GM15510 (cell line): ENCODE measurements at regions not wholly inside any gene's neighbourhood (a gene's known extent, or its start where the extent isn't known, plus 50 kb on each side); places are given as distances from the start of the nearest gene placed in this dataset.

Experiments used
- POLR2A ChIP-seq: IDR thresholded peaks from 3 replicates; pipeline ENCODE4 v1.6.1; 2011; ENCODE audit warnings: borderline replicate concordance; ENCODE audit not compliant: insufficient read length; ENCODE audit errors: extremely low read depth

DNA sequence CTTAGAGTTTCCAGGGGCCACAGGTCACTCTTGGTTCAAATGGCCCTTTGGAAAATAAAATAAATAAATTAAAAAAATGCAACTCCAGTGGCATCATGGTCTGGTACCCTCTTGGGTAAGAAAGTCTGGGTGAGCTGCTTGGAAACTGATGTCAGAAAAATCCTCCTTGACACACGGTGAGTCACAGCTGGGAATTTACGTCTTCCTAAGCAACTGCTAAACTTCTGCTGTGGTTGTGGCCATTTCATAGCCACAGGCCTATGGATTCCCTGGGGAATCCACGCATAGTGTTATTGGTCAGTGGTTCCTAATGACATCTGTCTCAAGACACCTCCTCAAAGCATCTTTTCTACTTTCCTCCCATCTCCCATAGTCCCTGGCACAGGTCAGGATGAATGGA, 220.8 kb downstream of the COG6 start:
- no peak for TF ChIP-seq POLR2A

DNA sequence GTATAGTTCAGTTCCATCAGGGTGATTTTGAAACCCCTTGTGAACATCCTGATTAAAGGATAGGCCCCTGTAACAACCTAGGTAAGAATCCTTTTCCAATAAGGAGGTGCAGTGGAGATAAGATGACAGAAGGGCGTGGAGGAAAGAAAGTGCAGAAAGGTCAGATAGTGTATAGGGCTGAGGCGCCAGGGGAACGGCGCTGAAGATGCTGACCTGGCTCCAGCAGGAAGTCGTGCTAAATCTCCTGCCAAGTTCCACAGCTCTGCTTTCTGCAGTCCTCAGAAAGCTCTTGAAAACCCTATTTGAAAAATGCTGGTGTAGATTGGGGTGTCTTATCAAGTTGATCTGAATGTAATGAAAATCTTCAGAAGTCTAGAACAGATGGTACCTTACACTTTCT, 221.7 kb downstream of the COG6 start:
- no peak for TF ChIP-seq POLR2A

- TF ChIP-seq POLR2A: no peak
Measured at GRCh38 chr13:39879286-39880035, 224.0 kb downstream of the COG6 start.

GRCh38 chr13:39881383-39881782, 225.9 kb downstream of the COG6 start:
- TF ChIP-seq POLR2A: no peak

DNA sequence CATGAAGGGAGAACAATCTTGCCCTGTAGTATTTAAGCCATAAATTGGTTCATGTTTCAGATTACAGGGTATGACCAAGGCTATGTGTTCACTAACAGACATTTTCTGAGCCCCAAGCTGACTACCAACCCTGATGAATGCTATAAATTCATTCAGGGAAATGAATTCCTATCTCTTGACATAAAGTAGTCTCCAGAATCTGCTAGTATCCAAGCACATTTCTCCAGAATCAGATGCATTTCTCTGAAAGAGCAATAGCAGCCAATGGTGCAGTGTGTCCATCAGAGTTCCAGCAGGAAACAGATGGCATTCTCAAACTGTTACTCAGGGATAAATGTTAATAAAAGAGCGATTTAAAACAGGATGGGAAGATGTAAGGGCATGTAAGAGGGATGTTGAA, 226.4 kb downstream of the COG6 start:
- TF ChIP-seq POLR2A: no peak

DNA sequence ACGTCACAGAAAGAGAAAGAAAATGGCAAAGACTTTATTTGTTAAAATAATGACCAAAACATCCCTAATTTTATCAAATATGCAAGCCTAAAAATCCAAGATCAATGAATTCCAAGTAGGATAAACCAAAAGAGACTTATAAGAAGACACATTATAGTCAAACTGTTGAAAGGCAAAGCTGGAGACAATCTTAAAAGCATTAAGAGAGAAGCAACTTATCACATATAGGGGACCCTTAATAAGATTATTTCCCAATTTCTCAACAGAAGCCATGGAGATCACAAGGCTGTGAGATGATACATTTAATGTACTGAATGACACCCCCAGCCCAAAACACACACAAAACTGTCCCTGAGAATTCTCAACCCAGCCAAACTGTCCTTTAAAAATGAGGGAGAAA, 228.7 kb downstream of the COG6 start:
- no peak for TF ChIP-seq POLR2A

DNA sequence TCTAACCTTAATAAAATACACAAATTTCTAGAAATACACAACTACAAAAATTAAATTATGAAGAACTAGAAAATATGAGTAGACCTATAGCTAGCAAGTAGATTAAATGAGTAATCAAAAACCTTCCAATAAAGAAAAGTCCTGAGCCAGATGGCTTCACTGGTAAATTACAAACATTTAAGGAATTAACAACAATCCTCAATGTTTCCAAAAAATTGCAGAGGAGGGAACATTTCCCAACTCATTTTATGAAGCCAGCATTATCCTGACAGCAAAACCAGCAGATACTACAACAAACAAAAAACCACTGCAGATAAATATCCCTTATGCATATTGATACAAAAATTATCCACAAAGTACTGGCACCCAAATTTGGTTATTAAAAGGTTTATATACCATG, 230.9 kb downstream of the COG6 start:
- no peak for TF ChIP-seq POLR2A

DNA sequence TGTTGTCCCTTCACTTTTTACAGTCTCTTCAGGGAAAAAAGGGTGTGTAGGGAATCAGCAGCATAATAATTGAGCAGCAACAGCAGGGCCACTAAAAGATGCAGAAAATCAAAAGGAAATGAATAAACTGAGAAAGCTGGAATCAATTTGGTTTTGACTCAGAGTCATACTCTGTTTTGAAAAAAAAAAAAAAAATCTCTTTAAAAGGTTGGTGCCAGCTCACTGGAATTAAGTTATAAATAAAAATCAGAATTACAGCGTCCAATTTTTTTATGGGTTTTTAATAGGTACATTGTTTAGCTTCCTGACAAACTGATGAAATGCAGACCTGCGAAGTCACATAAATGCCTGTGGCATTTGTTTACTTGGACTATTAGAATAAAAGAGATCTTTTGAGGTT, 231.9 kb downstream of the COG6 start:
- no peak for TF ChIP-seq POLR2A

DNA sequence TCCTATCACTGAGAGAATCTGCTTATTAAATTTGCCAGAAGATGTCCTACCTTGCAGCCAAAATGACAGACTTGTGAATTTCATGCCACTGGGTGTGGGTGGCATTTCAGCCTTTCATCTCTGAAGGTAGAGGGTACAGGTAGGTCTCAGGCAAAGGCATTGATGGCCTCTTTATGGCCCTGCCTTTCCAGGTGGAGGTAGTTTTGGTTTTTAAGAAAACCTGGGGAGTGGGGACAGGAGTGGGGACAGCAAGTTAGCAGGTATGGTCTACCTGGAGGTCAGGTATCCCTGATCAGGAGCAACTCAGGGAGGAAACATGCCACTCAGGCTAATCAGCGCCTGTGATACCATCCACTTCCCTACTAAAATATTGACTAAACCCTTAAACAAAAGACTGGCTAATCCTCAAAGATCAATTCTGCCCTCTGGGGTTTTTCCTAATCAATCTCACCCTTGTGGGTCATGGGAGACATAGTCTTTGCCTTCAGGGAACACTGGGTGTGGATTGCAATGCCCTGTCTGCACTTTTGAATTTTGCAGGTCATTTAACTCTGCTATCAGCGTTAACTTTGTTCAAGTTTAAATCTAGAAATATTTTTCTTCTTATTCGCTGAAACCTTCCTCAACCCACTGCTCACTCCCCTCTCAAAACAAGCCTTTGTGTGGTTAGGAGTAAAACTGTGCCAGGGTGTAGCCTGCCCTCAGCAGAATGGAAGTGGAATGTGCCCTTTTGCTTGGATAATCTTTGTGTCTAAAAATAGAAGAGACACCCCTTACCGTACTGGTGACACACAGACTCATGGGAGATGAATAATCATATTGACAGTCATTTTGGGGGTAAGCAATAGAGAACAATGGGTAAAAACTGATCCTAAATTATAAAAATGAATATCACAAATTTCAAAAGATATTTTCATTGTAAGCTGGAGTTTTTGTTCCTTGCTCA, 233.7 kb downstream of the COG6 start:
- no peak for TF ChIP-seq POLR2A

- TF ChIP-seq POLR2A: no peak
Measured at GRCh38 chr13:39890537-39890936, 235.1 kb downstream of the COG6 start.

- no peak for TF ChIP-seq POLR2A
Measured at GRCh38 chr13:39892721-39893685, 237.5 kb downstream of the COG6 start.

GRCh38 chr13:39893808-39894207, 238.3 kb downstream of the COG6 start:
- no peak for TF ChIP-seq POLR2A

DNA sequence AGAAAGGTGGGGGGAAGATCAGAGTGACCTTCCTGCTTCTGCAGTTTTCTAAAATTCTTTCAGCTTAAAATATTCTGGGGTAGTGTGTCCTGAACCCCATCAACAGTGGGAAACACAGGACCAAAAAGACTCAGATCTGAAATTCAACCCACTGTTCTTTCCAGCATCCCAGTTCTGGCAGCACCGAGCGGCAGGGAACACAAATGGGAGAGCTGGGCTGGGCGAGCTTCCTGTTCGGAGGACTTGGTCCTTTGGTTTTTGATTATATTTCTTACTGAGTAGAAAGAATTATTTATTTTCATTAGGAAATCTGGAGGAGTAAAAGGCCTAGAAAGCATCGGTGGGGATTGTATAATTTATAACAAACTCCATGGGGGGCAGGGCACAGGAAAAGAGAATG, 239.1 kb downstream of the COG6 start:
- no peak for TF ChIP-seq POLR2A

DNA sequence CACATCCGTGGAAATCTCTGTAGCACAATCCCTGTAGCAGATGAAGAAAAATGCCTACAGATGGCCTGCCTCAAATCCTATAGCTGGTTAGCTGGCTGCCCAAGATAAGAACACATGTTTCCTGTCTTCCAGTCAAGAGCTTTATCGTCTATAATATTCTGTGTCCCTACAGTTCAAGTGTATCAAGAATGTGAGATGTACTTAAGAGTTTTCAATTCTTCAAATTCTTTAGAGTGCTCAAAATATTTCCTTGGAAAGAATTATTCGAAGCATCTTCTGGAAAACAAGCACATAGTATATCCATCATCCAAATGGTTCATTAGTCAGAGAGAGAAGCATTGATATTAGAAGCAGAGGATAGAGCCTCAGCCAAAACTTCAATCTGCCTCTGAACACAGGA, 239.8 kb downstream of the COG6 start:
- no peak for TF ChIP-seq POLR2A

GRCh38 chr13:39897636-39898035, 242.2 kb downstream of the COG6 start:
- TF ChIP-seq POLR2A: no peak
